SK-N-SH (cell line): ENCODE measurements at regions not wholly inside any gene's neighbourhood (a gene's known extent, or its start where the extent isn't known, plus 50 kb on each side); places are given as distances from the start of the nearest gene placed in this dataset.

Source experiments
- CTCF ChIA-PET: fragments of 300-600, 350-600 bp; formaldehyde crosslinking; extraction: SDS; loops from one replicate; lab custom pipeline; 2021; lab: Yijun Ruan, JAX
- POLR2A ChIA-PET: fragments of 350-600 bp; sonication (Branson Sonifier 250); formaldehyde crosslinking; extraction: SDS; loops from one replicate; lab custom pipeline; 2020; ENCODE audit warnings: antibody characterized with exemption, inconsistent platforms; lab: Yijun Ruan, JAX
- DNase-seq: peaks from one replicate; pipeline ENCODE4 v3.0.0; 2012
- H2AFZ ChIP-seq: fragments of 200-600 bp; sonication (generic); 2 replicates; pipeline ENCODE4 v1.8.1; 2016; ENCODE audit warnings: antibody characterized with exemption, mild to moderate bottlenecking, low read depth
- H3F3A ChIP-seq: fragments of 200-600 bp; sonication (generic); replicated peaks from 2 replicates; pipeline ENCODE3; 2016; ENCODE audit warnings: antibody characterized with exemption, mild to moderate bottlenecking; ENCODE audit not compliant: insufficient read depth
- H3K27ac ChIP-seq, 2 experiments: fragments of 200-500 bp in 1 of 2; fragments of 200-600 bp in 1 of 2; sonication (Bioruptor generic) in 1 of 2; sonication (generic), shearing (Covaris generic) in 1 of 2; 2 replicates each; pipeline versions ENCODE4 v1.5.1 to v1.6.1; 2014 to 2016; ENCODE audit warnings: low read depth in 2 of 2, inconsistent platforms in 1 of 2, low read length in 1 of 2, mild to moderate bottlenecking in 1 of 2, mixed read lengths in 1 of 2
- H3K27me3 ChIP-seq: fragments of 200-600 bp; sonication (generic), shearing (Covaris generic); 2 replicates; pipeline ENCODE4 v1.6.1; 2016; ENCODE audit warnings: mixed run types; ENCODE audit not compliant: insufficient read depth
- H3K36me3 ChIP-seq, 2 experiments: fragments of 200-500 bp in 1 of 2; fragments of 200-600 bp in 1 of 2; sonication (Bioruptor generic) in 1 of 2; sonication (generic) in 1 of 2; replicated peaks in 1 of 2; 2 replicates each; pipeline versions ENCODE3 to v1.5.1; 2014 to 2016; ENCODE audit warnings: low read length in 1 of 2, mild to moderate bottlenecking in 1 of 2; ENCODE audit not compliant: insufficient read depth in 2 of 2, control insufficient read depth in 1 of 2
- H3K4me1 ChIP-seq, 2 experiments: fragments of 200-500 bp in 1 of 2; fragments of 200-600 bp in 1 of 2; sonication (Bioruptor generic) in 1 of 2; sonication (generic), shearing (Covaris generic) in 1 of 2; 2 replicates each; pipeline versions ENCODE4 v1.5.1 to v1.6.1; 2014 to 2016; ENCODE audit warnings: low read depth in 1 of 2, low read length in 1 of 2, mixed run types in 1 of 2; ENCODE audit not compliant: insufficient read depth in 2 of 2, control insufficient read depth in 1 of 2
- H3K4me2 ChIP-seq: fragments of 200-600 bp; sonication (generic), shearing (Covaris generic); 2 replicates; pipeline ENCODE4 v1.6.1; 2017; ENCODE audit warnings: mixed run types
- H3K4me3 ChIP-seq, 2 experiments: fragments of 200-500 bp in 1 of 2; fragments of 200-600 bp in 1 of 2; sonication (Bioruptor generic) in 1 of 2; sonication (generic), shearing (Covaris generic) in 1 of 2; 2 replicates each; pipeline versions ENCODE4 v1.5.1 to v1.8.1; 2014 to 2016; ENCODE audit warnings: low read depth in 2 of 2, inconsistent platforms in 1 of 2, low read length in 1 of 2, mild to moderate bottlenecking in 1 of 2, mixed read lengths in 1 of 2, moderate library complexity in 1 of 2
- H3K79me2 ChIP-seq: fragments of 200-600 bp; sonication (generic); 2 replicates; pipeline ENCODE4 v1.8.1; 2017; ENCODE audit warnings: mild to moderate bottlenecking; ENCODE audit not compliant: insufficient read depth
- H3K9ac ChIP-seq: fragments of 200-600 bp; sonication (generic); 2 replicates; pipeline ENCODE4 v1.6.1; 2017; ENCODE audit warnings: mixed run types
- H3K9me2 ChIP-seq: fragments of 200-600 bp; sonication (generic); 2 replicates; pipeline ENCODE4 v1.6.1; 2017; ENCODE audit warnings: mixed run types
- H3K9me3 ChIP-seq: fragments of 200-600 bp; sonication (generic); 2 replicates; pipeline ENCODE4 v1.6.1; 2017; ENCODE audit warnings: mixed run types, mild to moderate bottlenecking, moderate library complexity
- H4K20me1 ChIP-seq: fragments of 200-600 bp; sonication (generic); 2 replicates; pipeline ENCODE4 v1.6.1; 2017; ENCODE audit warnings: mild to moderate bottlenecking, mixed run types; ENCODE audit not compliant: insufficient read depth
- CHD2 ChIP-seq: fragments of 150-350 bp; IDR thresholded peaks from 2 replicates; pipeline ENCODE4 v1.6.1; 2018; ENCODE audit warnings: low read length; ENCODE audit not compliant: partially characterized antibody
- CTCF ChIP-seq: fragments of 200-600 bp; sonication (generic); IDR thresholded peaks from 2 replicates; pipeline ENCODE4 v1.6.1; 2017; ENCODE audit warnings: antibody characterized with exemption, mild to moderate bottlenecking, moderate library complexity
- EP300 ChIP-seq, 2 experiments: IDR thresholded peaks; 2 replicates each; pipeline versions ENCODE4 v1.4.0 to v1.6.1; 2012; ENCODE audit warnings: borderline replicate concordance in 1 of 2, low read depth in 1 of 2, low read length in 1 of 2
- FOXM1 ChIP-seq: IDR thresholded peaks from 2 replicates; pipeline ENCODE4 v1.4.0; 2012; ENCODE audit warnings: low read depth, mild to moderate bottlenecking
- IRF3 ChIP-seq: fragments of 150-350 bp; IDR thresholded peaks from 2 replicates; pipeline ENCODE4 v1.6.1; 2016; ENCODE audit warnings: mild to moderate bottlenecking, low read depth, low read length
- MEF2A ChIP-seq: IDR thresholded peaks from 2 replicates; pipeline ENCODE4 v1.4.0; 2012; ENCODE audit warnings: low read depth, borderline replicate concordance
- NFIC ChIP-seq: IDR thresholded peaks from 2 replicates; pipeline ENCODE4 v1.4.0; 2012; ENCODE audit warnings: borderline replicate concordance
- NRF1 ChIP-seq: IDR thresholded peaks from 2 replicates; pipeline ENCODE4 v1.6.1; 2012; ENCODE audit warnings: low read depth, mild to moderate bottlenecking, low read length
- RAD21 ChIP-seq: IDR thresholded peaks from 2 replicates; pipeline ENCODE4 v1.6.1; 2012; ENCODE audit warnings: mild to moderate bottlenecking, low read length
- RFX5 ChIP-seq: IDR thresholded peaks from 2 replicates; pipeline ENCODE4 v1.6.1; 2012; ENCODE audit warnings: mild to moderate bottlenecking, improper control_type of control experiment, low read length
- RXRA ChIP-seq: IDR thresholded peaks from 2 replicates; pipeline ENCODE4 v1.4.0; 2012; ENCODE audit warnings: low read depth, mild to moderate bottlenecking, borderline replicate concordance
- TEAD4 ChIP-seq: IDR thresholded peaks from 2 replicates; pipeline ENCODE4 v1.4.0; 2012; ENCODE audit warnings: mild to moderate bottlenecking, borderline replicate concordance; ENCODE audit not compliant: insufficient read depth
- YY1 ChIP-seq: IDR thresholded peaks from 2 replicates; pipeline ENCODE4 v1.4.0; 2012; ENCODE audit warnings: low read depth, mild to moderate bottlenecking
- WGBS: methylation state at CpG from one replicate; pipeline ENCODE4 v1.1.6; 2017; ENCODE audit warnings: low lambda C conversion rate; 5-methylcytosine and 5-hydroxymethylcytosine counted together

- H3K36me3 ChIP-seq = no peaks in the 10 kb centered on the region
- H3K9me2 ChIP-seq = no peaks in the 10 kb centered on the region
- no peak overlapping the region for H3K27ac ChIP-seq
- H3K79me2 ChIP-seq = no peaks in the 10 kb centered on the region
- no peaks in the 10 kb centered on the region for H3F3A ChIP-seq
- no peak for DNase-seq
- no peak for TF ChIP-seq TEAD4
- TF ChIP-seq IRF3 = no peak
- TF ChIP-seq MEF2A = no peak
- no peak for TF ChIP-seq RXRA
- H3K27me3 ChIP-seq = no peaks in the 10 kb centered on the region
- whole genome bisulfite sequencing = 76% methylated on average over 2 of the region's 2 CpGs
- POLR2A ChIA-PET = no interaction called here
- no peak overlapping the region for H3K4me3 ChIP-seq
- H3K9me3 ChIP-seq = no peaks in the 10 kb centered on the region
- no peak overlapping the region for H3K4me2 ChIP-seq
- no peaks in the 10 kb centered on the region for H4K20me1 ChIP-seq
- no peaks in the 10 kb centered on the region for H3K4me1 ChIP-seq
- no peak overlapping the region for H3K9ac ChIP-seq
- H2AFZ ChIP-seq = no peak overlapping the region
- CTCF ChIA-PET = no interaction called here
Measured at GRCh38 chr11:106333678-106334077, 256.2 kb downstream of the AASDHPPT start.

DNA sequence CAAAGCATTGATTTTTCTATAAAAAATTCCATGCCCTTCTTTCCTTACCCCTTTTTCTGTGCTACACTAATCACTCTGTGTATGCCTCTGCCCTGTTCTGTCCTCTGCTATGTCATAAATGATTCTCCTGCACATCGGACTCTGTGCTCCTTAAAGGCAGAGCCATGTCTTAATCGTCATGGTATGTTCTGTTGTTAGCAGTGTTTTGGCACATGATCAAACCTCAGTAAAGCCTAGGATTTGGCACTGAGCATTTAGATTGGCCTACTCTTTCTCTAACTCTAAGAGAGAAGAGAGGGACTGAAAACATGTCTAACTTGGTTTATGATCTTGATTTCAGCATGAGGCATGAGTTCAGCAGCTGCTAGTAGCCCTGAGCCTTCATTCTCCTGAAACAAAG, 266.9 kb downstream of the AASDHPPT start:
- Histone ChIP-seq H3K4me3 (no peak overlapping the region), H3K4me1 (no peaks in the 10 kb centered on the region), H3K9me3 (no peaks in the 10 kb centered on the region), H3K9me2 (no peaks in the 10 kb centered on the region), H4K20me1 (no peaks in the 10 kb centered on the region), H3K79me2 (no peaks in the 10 kb centered on the region), H3K9ac (no peak overlapping the region), H3K36me3 (no peaks in the 10 kb centered on the region), H3K27me3 (no peaks in the 10 kb centered on the region), H3K27ac (no peak overlapping the region; a peak in 1 of 4 replicates), H2AFZ (peak overlapping the region; percentile 43), H3K4me2 (no peak overlapping the region), H3F3A (no peaks in the 10 kb centered on the region)
- CTCF ChIA-PET = no interaction called here
- DNase-seq = no peak
- no peak for TF ChIP-seq NRF1
- peak; percentile 56; the same call in 1 of the 2 replicates for TF ChIP-seq NFIC
- TF ChIP-seq RAD21 = no peak
- 7% methylated on average over 2 of the region's 2 CpGs for WGBS
- POLR2A ChIA-PET = no interaction called here

GRCh38 chr11:106344966-106345365, 267.5 kb downstream of the AASDHPPT start:
- CTCF ChIA-PET = no interaction called here

More at GRCh38 chr11:106344966-106345365, 267.5 kb downstream of the AASDHPPT start:
- Histone ChIP-seq H3K27me3 (no peaks in the 10 kb centered on the region), H3K4me1 (no peaks in the 10 kb centered on the region), H3K9ac (no peak overlapping the region), H3K9me2 (no peaks in the 10 kb centered on the region), H3K27ac (no peak overlapping the region), H3K4me2 (no peak overlapping the region), H4K20me1 (no peaks in the 10 kb centered on the region), H2AFZ (peak overlapping the region; percentile 43; the same call in 1 of the 2 replicates), H3K4me3 (no peak overlapping the region), H3K36me3 (no peaks in the 10 kb centered on the region), H3K79me2 (no peaks in the 10 kb centered on the region), H3F3A (no peaks in the 10 kb centered on the region), H3K9me3 (no peaks in the 10 kb centered on the region)
- DNase-seq = no peak
- POLR2A ChIA-PET = no interaction called here
- 58% methylated on average over 1 of the region's 1 CpG for WGBS
- TF ChIP-seq EP300 (IDR thresholded peaks at IDR 0.05; ENCODE audit: borderline replicate concordance in 1 of 2, low read depth in 1 of 2, low read length in 1 of 2) (no peak), RFX5 (no peak), YY1 (no peak), NFIC (no peak), FOXM1 (no peak), CTCF (no peak), CHD2 (no peak)
